NCI-H82 treated with DMSO at 0.1 percent for 48 hours (cell line): ENCODE measurements at regions not wholly inside any gene's neighbourhood (a gene's known extent, or its start where the extent isn't known, plus 50 kb on each side); places are given as distances from the start of the nearest gene placed in this dataset.

Experiments used
- DNase-seq: peaks from one replicate; lab custom pipeline; 2025; ENCODE audit not compliant: unreplicated experiment; lab: John Stamatoyannopoulos, UW

- no peak for DNase-seq
Measured at GRCh38 chr21:28261298-28261697, 731.4 kb downstream of the LTN1 start.

DNA sequence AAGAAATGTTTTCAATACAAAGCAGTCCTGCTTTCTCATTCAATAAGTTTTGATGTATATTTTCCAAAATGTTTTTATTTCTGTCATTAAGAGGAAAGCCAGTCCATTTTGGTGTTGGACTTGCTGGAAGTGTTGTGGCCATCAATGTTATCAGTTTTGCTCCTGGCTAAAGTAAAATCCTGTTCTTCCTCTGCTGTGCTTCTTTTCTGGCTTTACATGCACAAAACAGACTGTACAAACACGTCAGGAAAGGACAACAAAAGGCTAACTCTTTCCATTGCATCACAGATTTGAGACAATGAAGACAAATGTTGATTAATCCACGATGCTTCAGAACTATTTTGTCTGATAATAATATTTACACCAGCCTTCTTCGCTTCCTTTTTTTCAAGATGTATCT lies 735.4 kb downstream of the LTN1 start:
- DNase-seq: no peak

DNA sequence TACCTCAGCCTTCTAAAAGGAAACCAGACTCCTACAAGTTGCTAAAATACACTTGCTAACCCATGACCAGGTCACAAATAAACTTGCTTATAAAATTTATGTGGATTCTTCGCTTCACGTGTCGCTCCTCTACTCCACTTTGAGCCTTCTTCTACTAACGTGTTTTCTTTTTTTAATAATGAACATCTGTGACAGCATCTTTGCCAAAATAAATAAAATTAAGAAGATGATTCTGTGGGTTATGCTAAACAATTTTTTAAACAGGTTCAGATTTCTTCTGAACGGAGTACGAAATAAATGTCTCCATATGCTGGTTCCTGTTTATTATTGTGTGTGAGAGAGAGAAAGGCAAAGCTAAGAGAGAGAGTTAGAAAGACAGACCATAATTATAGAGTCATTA lies 735.8 kb downstream of the LTN1 start:
- DNase-seq: no peak

DNA sequence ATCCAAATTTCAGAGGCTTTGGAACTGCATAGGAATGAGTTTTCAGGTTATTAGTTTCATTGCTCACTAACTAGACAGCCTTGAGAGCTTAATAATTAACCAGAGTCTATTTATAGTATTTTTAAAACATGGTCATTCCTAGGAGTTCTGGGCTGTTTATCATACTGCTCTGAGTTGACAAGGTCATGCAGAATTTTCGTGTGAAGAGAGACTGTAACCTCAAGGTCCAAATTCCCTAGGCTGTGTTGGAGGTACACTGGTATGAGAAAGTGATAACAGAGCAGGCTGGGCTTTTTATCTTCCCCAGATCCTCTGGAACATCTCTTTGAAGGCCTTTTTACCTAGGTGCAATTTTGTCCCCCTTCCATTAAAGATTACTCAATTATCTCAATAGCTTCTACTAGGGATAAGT lies 736.3 kb downstream of the LTN1 start:
- no peak for DNase-seq

DNA sequence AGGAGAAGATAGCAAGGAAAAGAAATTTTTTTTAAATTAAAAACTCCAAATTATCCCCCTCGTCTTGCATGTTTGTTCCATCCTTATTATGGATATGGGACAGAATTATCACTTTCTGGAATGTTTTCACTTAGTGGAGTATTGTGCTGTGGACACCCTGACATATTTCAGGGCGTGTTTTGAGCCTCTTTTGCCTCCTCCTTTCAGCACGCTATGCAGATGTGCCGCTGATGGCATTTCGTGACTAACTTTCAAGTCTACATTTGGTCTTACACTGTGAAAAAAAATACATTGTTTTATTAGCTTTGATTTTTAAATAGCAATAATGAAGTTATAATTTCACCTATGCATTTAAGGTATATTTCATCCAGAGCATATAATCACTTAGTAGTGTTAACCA lies 738.7 kb downstream of the LTN1 start:
- no peak for DNase-seq

DNA sequence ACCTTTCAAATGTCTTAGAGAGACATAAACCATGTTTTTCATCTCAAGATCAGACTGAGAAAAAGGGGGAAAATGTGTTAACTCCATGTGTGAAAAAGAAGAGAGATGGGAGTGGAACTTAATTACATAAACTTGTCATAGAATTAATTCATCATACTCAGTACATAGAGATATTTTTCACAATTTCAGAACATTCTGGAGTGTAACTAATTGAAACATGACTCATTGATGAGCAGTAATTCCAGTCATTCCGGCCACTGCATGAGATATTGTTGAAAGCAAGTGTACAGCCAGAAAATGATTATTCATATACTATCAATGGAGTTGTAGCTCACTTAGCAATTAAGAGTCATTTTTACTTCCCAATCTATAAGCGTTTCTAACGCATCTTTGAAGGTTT lies 739.3 kb downstream of the LTN1 start:
- no peak for DNase-seq

DNA sequence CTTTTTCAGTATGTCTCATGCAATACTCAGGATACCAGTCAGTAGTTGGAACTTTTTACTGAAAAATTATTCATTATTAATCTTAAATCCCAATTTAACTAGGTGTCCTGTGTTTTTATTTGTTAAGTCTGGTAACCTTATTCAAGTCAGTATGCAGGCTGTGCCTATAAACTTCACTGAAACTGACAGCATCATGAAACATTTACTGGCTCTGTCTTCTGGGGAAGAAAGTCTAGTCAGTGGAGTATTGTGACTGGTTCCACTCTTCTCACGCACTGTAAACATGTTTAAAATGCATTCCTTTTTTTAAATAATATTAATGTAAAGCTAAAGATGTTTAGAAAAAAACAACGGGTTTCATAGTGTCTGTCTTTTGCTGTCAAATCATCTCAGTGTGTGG lies 739.7 kb downstream of the LTN1 start:
- no peak for DNase-seq

GRCh38 chr21:28250946-28251345 lies 741.7 kb downstream of the LTN1 start:
- DNase-seq: no peak

DNA sequence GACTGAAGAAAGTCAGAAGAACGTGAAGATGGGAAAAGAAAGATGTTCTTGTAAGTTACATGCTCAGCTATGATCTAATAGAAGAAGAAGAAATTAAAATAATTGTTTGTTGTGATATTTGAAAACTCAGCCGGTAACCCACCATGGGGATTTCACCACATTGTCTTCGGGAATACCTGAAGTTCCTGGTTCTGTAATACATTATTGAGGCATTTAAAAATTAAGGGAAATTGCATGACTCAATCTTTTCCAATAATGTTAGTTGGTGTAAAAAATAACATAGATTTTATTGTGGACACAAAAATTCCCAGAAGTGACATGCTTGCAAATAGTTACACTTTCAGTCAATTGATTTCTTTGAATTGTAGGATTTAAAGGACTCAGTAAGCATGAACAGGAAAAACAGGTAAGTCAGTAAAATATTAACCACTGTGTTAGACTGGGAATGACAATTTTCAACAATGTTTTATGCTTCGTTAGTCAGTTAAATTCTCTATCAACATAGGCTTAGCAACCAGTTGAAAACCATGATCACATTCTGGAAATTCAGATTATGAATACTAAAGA lies 745.1 kb downstream of the LTN1 start:
- no peak for DNase-seq

DNA sequence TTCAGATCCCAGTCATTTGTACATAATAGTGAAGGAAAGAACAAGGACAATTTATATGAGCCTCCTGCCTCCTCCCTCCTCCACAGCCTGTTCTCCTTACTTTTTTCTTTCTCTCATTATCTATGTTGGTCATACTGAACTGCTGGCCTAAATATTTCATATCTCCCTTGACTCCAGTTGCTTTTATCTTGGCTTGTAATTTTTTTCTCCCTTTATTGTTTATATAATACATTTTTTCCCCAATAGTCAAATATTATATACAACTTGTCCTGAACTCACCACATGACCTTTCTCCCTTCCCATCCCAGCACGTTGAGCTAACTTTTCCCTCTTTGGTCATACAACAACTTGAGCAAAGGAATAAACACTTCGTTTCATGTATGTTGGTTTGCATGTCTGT lies 752.1 kb downstream of the LTN1 start:
- no peak for DNase-seq

DNA sequence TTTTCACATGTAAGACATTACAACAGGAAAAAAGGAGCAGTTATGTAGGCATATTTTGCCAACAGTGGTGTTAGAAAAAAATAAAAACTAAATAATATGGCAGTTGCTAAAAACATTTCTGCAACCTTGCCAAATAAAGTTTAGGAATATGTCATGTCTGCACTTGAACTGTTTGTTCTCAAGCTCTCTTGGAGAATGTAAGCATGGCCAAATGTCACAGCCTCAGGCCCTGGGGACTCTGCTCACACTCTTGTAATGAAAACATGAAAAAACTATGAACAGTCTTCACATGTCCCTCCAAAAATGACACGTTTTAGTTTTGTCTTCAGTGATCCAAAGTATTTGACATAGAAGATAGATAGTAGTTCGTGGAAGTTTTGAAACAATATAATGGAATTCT lies 753.3 kb downstream of the LTN1 start:
- DNase-seq: no peak

GRCh38 chr21:28237661-28238060 lies 755.0 kb downstream of the LTN1 start:
- DNase-seq: no peak

- no peak for DNase-seq
Measured at GRCh38 chr21:28235169-28235895, 757.3 kb downstream of the LTN1 start.

GRCh38 chr21:28234326-28234725 lies 758.4 kb downstream of the LTN1 start:
- DNase-seq: no peak

GRCh38 chr21:28233536-28234220 lies 759.0 kb downstream of the LTN1 start:
- DNase-seq: no peak

DNA sequence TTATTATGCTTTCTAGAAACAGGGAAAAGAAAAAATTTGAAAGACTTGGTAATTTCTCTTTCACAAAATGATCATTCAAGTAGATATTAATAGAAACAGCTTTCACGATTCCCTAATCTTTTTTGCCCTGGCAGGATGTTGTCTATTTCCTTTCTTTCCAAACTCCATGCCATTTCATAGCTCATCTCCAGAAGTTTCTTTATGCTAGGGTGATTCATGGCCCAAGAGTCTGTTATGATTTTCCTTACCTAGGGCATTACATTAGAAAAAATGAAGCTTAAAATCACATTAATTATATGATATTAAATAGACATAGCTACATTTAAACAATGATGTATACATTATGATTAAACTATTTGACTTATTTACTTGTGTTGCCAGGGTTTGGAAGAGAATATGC lies 762.1 kb downstream of the LTN1 start:
- no peak for DNase-seq

DNA sequence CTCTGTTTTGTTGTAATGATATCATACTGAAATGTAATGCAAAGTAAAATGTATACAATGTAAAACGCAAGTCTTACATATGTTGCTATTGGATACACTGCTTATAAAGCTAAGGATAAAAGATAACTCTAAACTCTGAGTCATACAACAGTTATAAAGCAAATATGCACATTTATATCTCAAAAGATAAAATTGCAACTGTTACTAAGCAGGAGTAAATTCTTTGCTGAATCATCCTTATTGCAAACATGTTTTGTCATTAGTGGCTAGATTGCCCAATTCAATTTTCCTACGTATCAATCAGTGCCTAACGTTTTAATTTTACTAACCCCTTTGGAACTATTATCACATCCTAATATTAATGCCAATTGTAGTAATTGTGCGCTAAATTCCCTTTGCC lies 762.9 kb downstream of the LTN1 start:
- no peak for DNase-seq

DNA sequence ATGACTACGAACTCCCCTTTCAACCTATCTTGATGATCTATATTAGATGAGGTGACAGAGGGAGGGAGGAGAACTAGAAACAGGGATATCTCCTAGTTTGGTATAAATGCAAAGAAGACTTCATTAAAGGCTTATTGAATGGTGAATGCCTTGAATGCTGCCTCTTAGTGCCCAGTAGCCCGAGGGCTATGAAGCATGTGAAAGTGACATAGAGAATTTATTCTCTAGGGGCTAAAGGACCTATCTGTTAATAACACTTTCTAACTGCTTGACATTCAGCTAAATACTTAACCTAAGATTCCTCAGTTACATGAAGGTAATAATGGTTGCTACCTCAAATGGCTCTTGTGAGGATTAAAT lies 764.1 kb downstream of the LTN1 start:
- DNase-seq: no peak

DNA sequence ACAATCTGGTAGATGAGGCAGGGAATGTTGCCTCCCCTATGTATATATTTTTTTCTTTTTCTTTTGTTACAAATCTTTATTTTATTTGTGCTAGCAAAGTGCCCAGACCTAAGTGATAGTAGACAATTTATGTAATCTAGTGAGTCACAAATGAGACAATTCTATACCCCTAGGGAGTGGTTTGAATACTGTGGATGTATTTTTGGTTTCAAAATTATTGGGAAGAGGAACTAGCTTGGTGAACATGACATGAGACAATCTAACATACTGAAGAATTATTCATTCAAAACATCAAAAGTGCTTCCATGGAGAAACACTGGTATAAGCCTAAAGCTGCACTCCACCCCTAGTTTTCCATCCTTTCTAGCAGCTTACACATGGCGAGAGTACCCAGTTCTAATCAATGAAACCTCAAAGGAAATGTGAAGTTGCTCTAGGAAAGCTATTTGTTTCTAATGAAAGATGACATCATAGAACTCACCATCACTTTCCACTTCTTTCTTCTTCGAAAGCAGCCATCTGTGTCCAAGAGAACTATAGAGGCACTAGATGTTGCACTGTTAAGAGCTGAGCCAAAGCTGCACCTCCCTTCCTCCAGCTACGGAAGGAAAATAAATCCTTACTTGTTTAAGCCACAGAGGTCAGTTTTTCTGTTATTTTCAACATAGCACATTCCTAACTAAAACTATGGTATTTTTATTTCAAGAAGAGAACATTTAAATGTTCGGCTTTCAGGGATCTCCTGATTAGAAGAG lies 764.6 kb downstream of the LTN1 start:
- no peak for DNase-seq

GRCh38 chr21:28226563-28226962 lies 766.1 kb downstream of the LTN1 start:
- no peak for DNase-seq

- no peak for DNase-seq
Measured at GRCh38 chr21:28224191-28224726, 768.4 kb downstream of the LTN1 start.

DNA sequence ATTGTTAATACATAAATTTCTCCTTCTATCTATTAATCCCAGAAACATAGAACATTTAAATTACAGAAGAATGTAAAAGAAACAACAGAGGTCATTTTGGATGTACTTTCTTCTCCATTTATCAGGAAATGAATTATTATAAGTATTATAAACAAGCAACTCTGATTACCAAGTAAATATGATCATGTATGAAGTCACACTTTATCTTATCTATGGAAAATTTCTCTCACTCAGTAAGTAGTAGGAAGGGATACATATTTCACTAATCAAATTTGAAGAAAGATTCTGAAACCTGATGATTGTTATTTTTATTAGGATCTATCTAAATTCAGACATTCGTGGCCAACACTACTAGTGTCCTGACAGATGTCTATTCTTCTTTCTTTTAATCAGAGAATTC lies 770.7 kb downstream of the LTN1 start:
- DNase-seq: no peak
